Prostate gland (tissue), 2 donors: ENCODE measurements at regions not wholly inside any gene's neighbourhood (a gene's known extent, or its start where the extent isn't known, plus 50 kb on each side); places are given as distances from the start of the nearest gene placed in this dataset.

Experiments
- DNase-seq: peaks from one replicate; pipeline ENCODE4 v3.0.0-alpha.2; 2019; ENCODE audit warnings: low spot score
- H3K27ac ChIP-seq, 2 donors: fragments of 200-600 bp; sonication (generic); 2 replicates each; pipeline ENCODE4 v1.5.1; 2017 to 2019
- H3K27me3 ChIP-seq: fragments of 200-600 bp; sonication (generic); replicated peaks from 2 replicates; pipeline ENCODE4 v1.5.1; 2019; ENCODE audit not compliant: insufficient read depth
- H3K36me3 ChIP-seq, 2 donors: fragments of 200-600 bp; sonication (generic); 1 replicate in 1 of 2; 2 replicates in 1 of 2; pipeline versions ENCODE4 v1.5.1 to v1.8.1; 2017 to 2019
- H3K4me1 ChIP-seq: fragments of 200-600 bp; sonication (generic); replicated peaks from 2 replicates; pipeline ENCODE4 v1.5.1; 2019
- H3K4me3 ChIP-seq, 2 donors: fragments of 200-600 bp; sonication (generic); 2 replicates each; pipeline ENCODE4 v1.5.1; 2017 to 2019
- H3K9me3 ChIP-seq: fragments of 200-600 bp; sonication (generic); 2 replicates; pipeline ENCODE4 v1.5.1; 2017
- CTCF ChIP-seq, 4 experiments: fragments of 200-600 bp in 2 of 4; fragments of 450-650 bp in 2 of 4; sonication (generic) in 2 of 4; IDR thresholded peaks; 1 replicate in 3 of 4; 2 replicates in 1 of 4; pipeline ENCODE4 v1.5.1; 2016 to 2019; ENCODE audit warnings: antibody characterized with exemption in 4 of 4, mild to moderate bottlenecking in 2 of 4, moderate library complexity in 2 of 4
- POLR2A ChIP-seq: fragments of 450-650 bp; IDR thresholded peaks from one replicate; pipeline ENCODE4 v1.6.1; 2016; ENCODE audit warnings: antibody characterized with exemption, mild to moderate bottlenecking
- POLR2AphosphoS5 ChIP-seq: sonication (generic); formaldehyde crosslinking; IDR thresholded peaks from one replicate; pipeline ENCODE4 v1.6.1; 2017; ENCODE audit warnings: antibody characterized with exemption
- WGBS: methylation state at CpG from one replicate; pipeline ENCODE4 v1.1.5; 2018; 5-methylcytosine and 5-hydroxymethylcytosine counted together
- intact Hi-C: fragments of 100-400 bp; cut with DNase I; formaldehyde crosslinking; loops from one replicate; pipeline ENCODE4 v1.14.2; 2022
- small RNA-seq, 2 donors: library from RNA; depleted of rRNA; stranded (forward); fragments of <200 nt; gene quantifications; one replicate each; pipeline ENCODE3, GENCODE V24; 2016

DNA sequence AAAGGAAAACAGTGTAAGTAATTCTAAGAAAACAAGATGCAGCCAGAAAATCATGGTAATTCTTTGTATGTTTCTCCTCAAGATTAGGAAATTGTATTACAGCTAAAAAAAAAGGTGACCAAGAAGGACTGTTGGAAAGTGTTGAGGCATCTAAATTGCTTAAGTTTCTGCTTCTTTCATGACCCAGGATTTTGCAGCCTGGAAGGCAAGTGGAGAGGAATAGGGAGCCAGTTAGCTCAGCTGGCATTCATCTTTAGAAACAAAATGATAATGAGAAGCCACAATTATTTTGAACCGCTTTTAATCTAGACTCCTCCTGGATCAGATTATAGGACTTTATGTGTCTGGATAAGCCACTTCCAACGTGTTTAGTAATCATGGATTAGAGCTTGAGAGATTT is 56.8 kb upstream of the TMEM229A start:
- Histone ChIP-seq H3K36me3 (no peaks in the 10 kb centered on the region), H3K27me3 (no peaks in the 10 kb centered on the region), H3K9me3 (no peaks in the 10 kb centered on the region), H3K27ac (no peak overlapping the region), H3K4me3 (no peak overlapping the region), H3K4me1 (no peaks in the 10 kb centered on the region)
- TF ChIP-seq POLR2AphosphoS5 (no peak), CTCF (IDR thresholded peaks at IDR 0.05) (no peak), POLR2A (no peak)
- WGBS, result 50% methylated on average over 2 of the region's 2 CpGs
- no peak for DNase-seq
- intact Hi-C loops, result no loop called here

DNA sequence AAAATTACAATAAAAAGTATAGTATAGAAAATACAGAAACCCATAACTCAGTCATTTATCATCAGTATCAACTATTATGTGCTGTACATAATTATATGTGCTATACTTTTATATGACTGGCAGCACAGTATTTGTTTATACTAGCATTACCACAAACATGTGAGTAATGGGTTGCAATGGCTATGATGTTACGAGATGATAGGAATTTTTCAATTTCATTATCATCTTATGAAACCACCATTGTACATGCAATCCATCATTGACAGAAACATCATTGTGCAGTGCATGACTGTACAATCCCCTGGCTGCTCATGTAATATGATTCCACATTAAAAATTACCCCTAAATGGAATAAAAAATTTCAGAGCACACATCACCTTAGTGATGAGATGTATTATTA is 55.7 kb upstream of the TMEM229A start:
- Histone ChIP-seq H3K36me3 (no peaks in the 10 kb centered on the region), H3K9me3 (no peaks in the 10 kb centered on the region), H3K27ac (no peak overlapping the region), H3K4me3 (no peak overlapping the region), H3K4me1 (no peaks in the 10 kb centered on the region), H3K27me3 (no peaks in the 10 kb centered on the region)
- WGBS, result 98% methylated on average over 1 of the region's 1 CpG
- intact Hi-C loops, result no loop called here
- DNase-seq, result no peak
- TF ChIP-seq POLR2AphosphoS5 (no peak), POLR2A (no peak), CTCF (IDR thresholded peaks at IDR 0.05) (no peak)

DNA sequence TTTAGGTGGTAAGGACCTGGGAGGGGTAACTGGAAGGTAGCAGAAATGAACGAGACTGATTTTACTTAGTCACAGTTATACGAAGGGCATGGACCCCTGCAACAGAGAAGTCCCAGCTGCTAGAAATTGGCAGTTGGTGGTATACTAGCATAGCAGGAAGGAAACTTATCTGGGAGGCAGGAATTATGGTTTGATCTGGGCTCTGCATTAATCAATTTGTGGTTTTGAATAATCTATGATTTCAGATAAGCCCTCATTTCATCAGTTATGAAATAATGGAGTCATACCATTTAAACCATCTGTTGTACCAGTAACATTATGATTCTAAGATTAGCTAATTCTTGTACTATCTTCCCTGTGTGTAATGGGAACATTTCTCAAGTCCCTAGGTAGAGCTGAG is 54.0 kb upstream of the TMEM229A start:
- intact Hi-C loops, result no loop called here
- WGBS, result 82% methylated on average over 2 of the region's 2 CpGs
- Histone ChIP-seq H3K9me3 (no peaks in the 10 kb centered on the region), H3K4me1 (no peaks in the 10 kb centered on the region), H3K4me3 (no peak overlapping the region), H3K27ac (no peak overlapping the region), H3K27me3 (no peaks in the 10 kb centered on the region), H3K36me3 (no peaks in the 10 kb centered on the region)
- TF ChIP-seq CTCF (IDR thresholded peaks at IDR 0.05), result no peak
- no peak for TF ChIP-seq POLR2A
- no peak for TF ChIP-seq POLR2AphosphoS5
- DNase-seq, result no peak

GRCh38 chr7:124085179-124085578 is 52.3 kb upstream of the TMEM229A start:
- H3K27ac ChIP-seq, result no peak overlapping the region
- DNase-seq, result peak; percentile 24

GRCh38 chr7:124084024-124084423 is 51.2 kb upstream of the TMEM229A start:
- Histone ChIP-seq H3K4me1 (no peaks in the 10 kb centered on the region), H3K9me3 (no peaks in the 10 kb centered on the region), H3K4me3 (no peak overlapping the region), H3K36me3 (no peaks in the 10 kb centered on the region), H3K27ac (no peak overlapping the region), H3K27me3 (no peaks in the 10 kb centered on the region)
- intact Hi-C loops, result no loop called here
- no peak for TF ChIP-seq POLR2A
- no peak for TF ChIP-seq POLR2AphosphoS5
- no peak for TF ChIP-seq CTCF (IDR thresholded peaks at IDR 0.05)
- 1% methylated on average over 3 of the region's 3 CpGs for WGBS
- no peak for DNase-seq

More at GRCh38 chr7:124085179-124085578, 52.3 kb upstream of the TMEM229A start:
- Histone ChIP-seq H3K27me3 (no peaks in the 10 kb centered on the region), H3K4me3 (no peak overlapping the region), H3K36me3 (no peaks in the 10 kb centered on the region), H3K4me1 (no peaks in the 10 kb centered on the region), H3K9me3 (no peaks in the 10 kb centered on the region)
- TF ChIP-seq POLR2A, result no peak
- TF ChIP-seq POLR2AphosphoS5, result peak; percentile 32
- 8% methylated on average over 4 of the region's 4 CpGs for WGBS
- intact Hi-C loops, result no loop called here

Small RNAs in the stretch of these regions (small RNA-seq; reads per million reads assigned to genes)
- gene RNU6-102P, result 0 reads per million in 2 donors
